ENCODE measurements at regions not wholly inside any gene's neighbourhood (a gene's known extent, or its start where the extent isn't known, plus 50 kb on each side); places are given as distances from the start of the nearest gene placed in this dataset.

DNA sequence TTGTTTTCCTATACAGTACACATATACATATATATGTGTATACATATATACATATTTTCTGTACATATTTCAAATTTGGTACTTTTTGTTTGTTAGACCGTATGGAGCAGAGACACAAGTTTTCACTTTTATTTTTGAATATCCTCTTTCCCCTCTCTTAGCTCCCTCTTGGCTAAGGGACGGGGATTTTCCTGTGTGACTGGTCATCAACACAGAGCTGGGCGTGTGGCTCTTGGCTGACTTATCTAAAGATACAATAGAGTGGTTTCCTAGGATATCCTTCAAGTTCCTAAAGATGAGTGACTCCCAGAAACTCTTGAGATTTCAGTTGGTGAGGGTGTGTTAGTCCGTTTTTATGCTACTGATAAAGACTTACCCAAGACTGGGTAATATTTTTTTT is 1404.5 kb upstream of the TMEM132C start:
- DNase-seq (no peak), ATAC-seq (no peak)
- H3K9me3 Mint-ChIP-seq (ENCODE audit: low read depth): no peaks in the 10 kb centered on the region
- H3K27me3 Mint-ChIP-seq: no peaks in the 10 kb centered on the region
- H3K36me3 Mint-ChIP-seq: no peaks in the 10 kb centered on the region
- H3K27ac Mint-ChIP-seq: no peak overlapping the region
- no peak overlapping the region for H3K4me3 Mint-ChIP-seq
- no peaks in the 10 kb centered on the region for H3K4me1 Mint-ChIP-seq
- CTCF ChIA-PET: no interaction called here

- DNase-seq (no peak), ATAC-seq (no peak)
- H3K4me3 Mint-ChIP-seq: no peak overlapping the region
- H3K4me1 Mint-ChIP-seq: no peaks in the 10 kb centered on the region
- CTCF ChIA-PET: no interaction called here
- no peak overlapping the region for H3K27ac Mint-ChIP-seq
- H3K9me3 Mint-ChIP-seq (ENCODE audit: low read depth): no peaks in the 10 kb centered on the region
- H3K36me3 Mint-ChIP-seq: no peaks in the 10 kb centered on the region
- H3K27me3 Mint-ChIP-seq: no peaks in the 10 kb centered on the region
Measured at GRCh38 chr12:126869644-126870043, 1397.3 kb upstream of the TMEM132C start.

GRCh38 chr12:126873701-126874100 is 1393.3 kb upstream of the TMEM132C start:
- CTCF ChIA-PET: interaction anchor here (0.7 to 2.6 kb wide), 3 partner anchors 90 to 805 kb away, joined by 3 to 14 read pairs (median 5); no protein-coding TSS in a partner anchor
- Mint-ChIP-seq H3K9me3 (ENCODE audit: low read depth) (no peaks in the 10 kb centered on the region), H3K27ac (no peak overlapping the region), H3K36me3 (no peaks in the 10 kb centered on the region), H3K27me3 (no peaks in the 10 kb centered on the region), H3K4me3 (no peak overlapping the region), H3K4me1 (no peaks in the 10 kb centered on the region)
- ATAC-seq: no peak
- no peak for DNase-seq

- DNase-seq: peak; percentile 67
- Mint-ChIP-seq H3K4me3 (no peak overlapping the region), H3K4me1 (no peaks in the 10 kb centered on the region), H3K27ac (no peak overlapping the region), H3K9me3 (ENCODE audit: low read depth) (no peaks in the 10 kb centered on the region), H3K36me3 (no peaks in the 10 kb centered on the region), H3K27me3 (no peaks in the 10 kb centered on the region)
- ATAC-seq: peak; percentile 61
- CTCF ChIA-PET: interaction anchor here (0.7 to 2.6 kb wide), 8 partner anchors 11 to 1691 kb away, joined by 3 to 14 read pairs (median 3); no protein-coding TSS in a partner anchor
Measured at GRCh38 chr12:126874427-126875026, 1392.4 kb upstream of the TMEM132C start.

GRCh38 chr12:126879842-126880241 is 1387.1 kb upstream of the TMEM132C start:
- Mint-ChIP-seq H3K4me1 (no peaks in the 10 kb centered on the region), H3K27ac (no peak overlapping the region), H3K9me3 (ENCODE audit: low read depth) (no peaks in the 10 kb centered on the region), H3K27me3 (no peaks in the 10 kb centered on the region), H3K4me3 (no peak overlapping the region), H3K36me3 (no peaks in the 10 kb centered on the region)
- CTCF ChIA-PET: no interaction called here
- ATAC-seq (no peak), DNase-seq (no peak)

DNA sequence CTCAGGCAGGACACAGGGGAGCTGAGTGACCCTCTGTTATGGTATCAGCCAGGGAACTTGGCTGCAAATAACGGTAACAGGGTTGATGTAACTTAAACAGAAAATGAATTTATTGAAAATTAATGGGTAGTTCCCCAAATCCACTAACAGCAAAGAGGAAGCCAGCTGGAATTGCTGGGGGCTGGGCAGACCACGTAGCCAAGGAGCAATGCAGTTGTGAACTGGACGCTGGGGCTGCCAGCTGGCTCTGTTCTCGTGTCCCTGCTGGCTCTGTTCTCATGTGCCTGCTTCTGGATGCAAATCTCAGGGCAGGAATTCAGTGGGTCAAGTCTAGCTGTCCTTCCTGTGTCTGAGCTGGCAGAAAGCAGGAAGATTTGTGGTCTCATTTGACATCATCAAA is 1383.3 kb upstream of the TMEM132C start:
- DNase-seq (no peak), ATAC-seq (no peak)
- H3K36me3 Mint-ChIP-seq: no peaks in the 10 kb centered on the region
- H3K4me3 Mint-ChIP-seq: no peak overlapping the region
- CTCF ChIA-PET: no interaction called here
- H3K9me3 Mint-ChIP-seq (ENCODE audit: low read depth): no peaks in the 10 kb centered on the region
- no peaks in the 10 kb centered on the region for H3K4me1 Mint-ChIP-seq
- no peak overlapping the region for H3K27ac Mint-ChIP-seq
- no peaks in the 10 kb centered on the region for H3K27me3 Mint-ChIP-seq

DNA sequence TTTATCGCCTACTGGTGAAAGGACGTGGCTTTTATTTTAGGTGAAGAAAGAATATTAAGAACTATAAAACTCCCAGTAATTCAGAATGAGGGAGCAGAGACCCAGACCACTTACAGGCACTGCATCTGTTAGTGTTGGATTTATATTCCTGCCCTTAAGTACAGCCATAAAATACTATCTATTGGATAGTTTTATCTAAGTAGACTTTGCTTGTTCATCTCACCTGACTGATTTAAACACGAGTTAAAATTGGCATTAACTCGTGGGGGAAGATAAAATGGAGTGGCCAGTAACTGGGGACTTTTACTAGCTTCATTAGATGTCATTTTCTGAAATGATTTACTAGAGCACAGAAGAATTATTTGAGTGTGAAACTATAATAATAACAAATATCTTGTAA is 1377.5 kb upstream of the TMEM132C start:
- Mint-ChIP-seq H3K36me3 (no peaks in the 10 kb centered on the region), H3K27ac (no peak overlapping the region), H3K4me3 (no peak overlapping the region), H3K4me1 (no peaks in the 10 kb centered on the region), H3K9me3 (ENCODE audit: low read depth) (peaks cover 2% of the 10 kb centered on the region), H3K27me3 (no peaks in the 10 kb centered on the region)
- CTCF ChIA-PET: no interaction called here
- ATAC-seq: no peak
- no peak for DNase-seq

GRCh38 chr12:126890097-126890496 is 1376.9 kb upstream of the TMEM132C start:
- CTCF ChIA-PET: no interaction called here
- no peaks in the 10 kb centered on the region for H3K4me1 Mint-ChIP-seq
- DNase-seq (no peak), ATAC-seq (no peak)
- H3K9me3 Mint-ChIP-seq (ENCODE audit: low read depth): peaks cover 2% of the 10 kb centered on the region
- no peak overlapping the region for H3K4me3 Mint-ChIP-seq
- H3K36me3 Mint-ChIP-seq: no peaks in the 10 kb centered on the region
- H3K27me3 Mint-ChIP-seq: no peaks in the 10 kb centered on the region
- no peak overlapping the region for H3K27ac Mint-ChIP-seq

DNA sequence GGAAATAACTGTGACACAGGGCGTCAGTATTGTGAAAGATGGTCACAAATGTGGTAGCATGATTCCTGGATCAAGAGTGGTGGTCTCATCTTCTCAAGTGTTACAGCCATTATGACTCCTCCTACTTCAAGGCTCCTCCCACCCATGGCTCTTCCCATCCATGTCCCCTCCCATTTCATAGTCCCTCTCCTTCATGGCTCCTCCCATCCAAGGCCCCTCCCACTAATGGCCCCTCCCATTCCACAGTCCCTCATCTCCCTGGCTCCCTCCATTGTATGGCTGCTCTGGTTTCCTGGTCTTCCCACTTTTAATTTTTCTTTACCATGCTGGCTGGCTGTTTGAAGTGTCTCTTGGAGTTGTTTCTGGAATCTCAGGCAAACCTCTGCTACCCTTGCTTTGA is 1375.2 kb upstream of the TMEM132C start:
- Mint-ChIP-seq H3K9me3 (ENCODE audit: low read depth) (peaks cover 2% of the 10 kb centered on the region), H3K36me3 (no peaks in the 10 kb centered on the region), H3K27ac (no peak overlapping the region), H3K4me1 (no peaks in the 10 kb centered on the region), H3K4me3 (no peak overlapping the region), H3K27me3 (no peaks in the 10 kb centered on the region)
- DNase-seq: no peak
- CTCF ChIA-PET: no interaction called here
- ATAC-seq: no peak

GRCh38 chr12:126895951-126896913 is 1370.7 kb upstream of the TMEM132C start:
- no peaks in the 10 kb centered on the region for H3K27me3 Mint-ChIP-seq
- no peaks in the 10 kb centered on the region for H3K4me1 Mint-ChIP-seq
- no peak overlapping the region for H3K4me3 Mint-ChIP-seq
- DNase-seq (no peak), ATAC-seq (no peak)
- H3K36me3 Mint-ChIP-seq: no peaks in the 10 kb centered on the region
- no peak overlapping the region for H3K27ac Mint-ChIP-seq
- CTCF ChIA-PET: interaction anchor here (0.5 kb wide), 1 partner anchor 118 kb away, joined by 4 read pairs; no protein-coding TSS in a partner anchor
- peaks cover 2% of the 10 kb centered on the region for H3K9me3 Mint-ChIP-seq (ENCODE audit: low read depth)

- no peak overlapping the region for H3K4me3 Mint-ChIP-seq
- CTCF ChIA-PET: no interaction called here
Measured at GRCh38 chr12:126897102-126897501, 1369.9 kb upstream of the TMEM132C start.

GRCh38 chr12:126897778-126898177 is 1369.2 kb upstream of the TMEM132C start:
- Mint-ChIP-seq H3K27me3 (no peaks in the 10 kb centered on the region), H3K9me3 (ENCODE audit: low read depth) (peaks cover 2% of the 10 kb centered on the region), H3K4me3 (no peak overlapping the region), H3K27ac (no peak overlapping the region), H3K4me1 (no peaks in the 10 kb centered on the region), H3K36me3 (no peaks in the 10 kb centered on the region)
- DNase-seq (no peak), ATAC-seq (no peak)
- CTCF ChIA-PET: no interaction called here

More at GRCh38 chr12:126897102-126897501, 1369.9 kb upstream of the TMEM132C start:
- H3K27me3 Mint-ChIP-seq: no peaks in the 10 kb centered on the region
- DNase-seq (no peak), ATAC-seq (no peak)
- H3K9me3 Mint-ChIP-seq (ENCODE audit: low read depth): peaks cover 2% of the 10 kb centered on the region
- no peaks in the 10 kb centered on the region for H3K36me3 Mint-ChIP-seq
- no peak overlapping the region for H3K27ac Mint-ChIP-seq
- H3K4me1 Mint-ChIP-seq: no peaks in the 10 kb centered on the region

GRCh38 chr12:126898562-126898961 is 1368.4 kb upstream of the TMEM132C start:
- no peak overlapping the region for H3K27ac Mint-ChIP-seq
- H3K36me3 Mint-ChIP-seq: no peaks in the 10 kb centered on the region
- H3K27me3 Mint-ChIP-seq: no peaks in the 10 kb centered on the region
- no peak for ATAC-seq
- CTCF ChIA-PET: no interaction called here
- no peaks in the 10 kb centered on the region for H3K4me1 Mint-ChIP-seq
- no peak for DNase-seq
- peaks cover 2% of the 10 kb centered on the region for H3K9me3 Mint-ChIP-seq (ENCODE audit: low read depth)
- H3K4me3 Mint-ChIP-seq: no peak overlapping the region

All from activated CD8-positive, alpha-beta memory T cell treated with anti-CD3 and anti-CD28 coated beads, Interleukin-2, amount 10 ng/mL, durations not matched to agents 7 days and 5 days (primary cell).